ENCODE measurements at regions not wholly inside any gene's neighbourhood (a gene's known extent, or its start where the extent isn't known, plus 50 kb on each side); places are given as distances from the start of the nearest gene placed in this dataset.

DNA sequence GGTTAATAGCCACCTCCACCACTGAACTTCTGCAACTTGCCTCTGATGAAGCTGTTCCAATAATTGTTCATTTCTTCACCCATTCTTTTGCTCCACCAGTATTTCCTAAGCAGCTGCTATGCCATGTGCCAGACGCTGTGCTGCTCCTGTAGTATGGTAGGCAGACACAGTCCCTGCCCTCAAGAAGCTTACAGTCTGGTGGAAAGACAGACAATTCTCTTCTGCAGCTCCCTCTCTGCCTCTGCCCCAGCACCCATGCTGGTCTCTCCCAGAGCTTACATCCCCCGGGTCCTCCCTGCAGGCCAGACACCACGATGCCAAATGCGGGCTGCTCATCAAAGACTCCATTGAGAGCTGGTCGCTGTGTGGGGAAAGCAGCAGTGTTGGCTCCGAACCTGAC lies 111.6 kb upstream of the ESRRB start:
- TF ChIP-seq, protein P1, sequence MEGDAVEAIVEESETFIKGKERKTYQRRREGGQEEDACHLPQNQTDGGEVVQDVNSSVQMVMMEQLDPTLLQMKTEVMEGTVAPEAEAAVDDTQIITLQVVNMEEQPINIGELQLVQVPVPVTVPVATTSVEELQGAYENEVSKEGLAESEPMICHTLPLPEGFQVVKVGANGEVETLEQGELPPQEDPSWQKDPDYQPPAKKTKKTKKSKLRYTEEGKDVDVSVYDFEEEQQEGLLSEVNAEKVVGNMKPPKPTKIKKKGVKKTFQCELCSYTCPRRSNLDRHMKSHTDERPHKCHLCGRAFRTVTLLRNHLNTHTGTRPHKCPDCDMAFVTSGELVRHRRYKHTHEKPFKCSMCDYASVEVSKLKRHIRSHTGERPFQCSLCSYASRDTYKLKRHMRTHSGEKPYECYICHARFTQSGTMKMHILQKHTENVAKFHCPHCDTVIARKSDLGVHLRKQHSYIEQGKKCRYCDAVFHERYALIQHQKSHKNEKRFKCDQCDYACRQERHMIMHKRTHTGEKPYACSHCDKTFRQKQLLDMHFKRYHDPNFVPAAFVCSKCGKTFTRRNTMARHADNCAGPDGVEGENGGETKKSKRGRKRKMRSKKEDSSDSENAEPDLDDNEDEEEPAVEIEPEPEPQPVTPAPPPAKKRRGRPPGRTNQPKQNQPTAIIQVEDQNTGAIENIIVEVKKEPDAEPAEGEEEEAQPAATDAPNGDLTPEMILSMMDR (IDR thresholded peaks at IDR 0.05; ENCODE audit: unreplicated experiment) = no peak
- no peak for DNase-seq (ENCODE audit: low spot score in 2 of 2, unreplicated experiment in 2 of 2)
- H3K27ac Mint-ChIP-seq = no peak overlapping the region
- no peaks in the 10 kb centered on the region for H3K4me1 Mint-ChIP-seq
- no peaks in the 10 kb centered on the region for H3K9me3 Mint-ChIP-seq
- peaks cover 39% of the 10 kb centered on the region for H3K27me3 Mint-ChIP-seq (ENCODE audit: low read depth)
- no peak overlapping the region for H3K4me3 Mint-ChIP-seq
- H3K36me3 Mint-ChIP-seq = no peaks in the 10 kb centered on the region

DNA sequence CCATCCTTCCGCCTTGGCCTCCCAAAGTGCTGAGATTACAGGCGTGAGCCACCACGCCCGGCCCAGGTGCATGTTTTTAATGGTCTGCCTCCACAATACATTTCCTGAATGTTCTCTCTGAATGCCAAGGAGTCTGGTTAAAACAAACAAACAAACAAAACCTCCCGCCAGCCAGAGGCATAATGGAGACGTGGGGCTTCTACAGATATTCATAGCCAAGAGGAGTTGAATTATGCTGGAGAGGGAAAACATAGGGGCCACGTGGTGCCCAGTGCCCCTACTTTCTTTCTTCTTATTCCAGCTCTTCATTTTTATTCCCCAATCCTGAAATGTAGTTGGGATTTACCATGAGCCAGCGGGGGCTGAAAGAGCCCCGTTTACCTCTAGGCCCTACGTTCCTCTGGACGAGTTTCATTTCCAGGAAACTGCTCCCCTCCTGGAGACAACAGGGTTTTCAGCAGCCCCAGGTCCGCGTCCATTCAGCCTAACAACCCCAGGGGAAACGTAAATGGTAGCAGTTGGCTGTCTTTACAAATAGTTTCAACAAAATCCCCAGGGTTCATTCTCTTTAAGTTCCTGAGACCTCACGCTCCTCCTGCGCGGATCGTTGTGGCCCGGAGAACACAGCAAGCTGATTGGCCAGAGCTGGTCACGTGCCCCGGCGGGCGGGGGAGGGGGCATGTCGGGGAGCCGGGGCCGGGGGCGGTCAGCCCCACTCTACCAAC lies 108.5 kb upstream of the ESRRB start:
- no peaks in the 10 kb centered on the region for H3K4me1 Mint-ChIP-seq
- TF ChIP-seq, protein P1 (IDR thresholded peaks at IDR 0.05; ENCODE audit: unreplicated experiment) = no peak
- peaks cover 63% of the 10 kb centered on the region for H3K27me3 Mint-ChIP-seq (ENCODE audit: low read depth)
- peak overlapping the region; percentile 58 for H3K4me3 Mint-ChIP-seq
- no peaks in the 10 kb centered on the region for H3K36me3 Mint-ChIP-seq
- H3K27ac Mint-ChIP-seq = no peak overlapping the region
- DNase-seq (ENCODE audit: low spot score in 2 of 2, unreplicated experiment in 2 of 2) = peak in 1 of 2 experiments; percentile 69
- H3K9me3 Mint-ChIP-seq = no peaks in the 10 kb centered on the region

DNA sequence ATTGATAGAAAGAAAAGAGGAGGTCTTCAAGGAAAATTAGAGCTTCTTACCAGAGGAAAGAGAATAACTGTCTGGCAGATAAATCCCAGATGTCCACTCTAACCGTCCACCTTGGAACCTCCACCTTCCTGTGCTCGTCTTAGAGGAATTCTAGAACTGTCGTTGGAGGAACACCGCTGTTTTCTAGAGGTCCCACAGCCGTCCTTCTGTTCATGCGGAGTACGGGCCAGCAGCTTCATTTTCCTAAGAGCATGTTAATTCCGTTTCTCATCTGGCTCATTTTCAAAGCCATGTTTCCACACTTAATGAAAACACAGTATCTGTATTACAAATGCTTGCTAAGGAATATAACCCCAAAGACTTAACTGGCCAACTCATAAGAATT lies 107.9 kb upstream of the ESRRB start:
- H3K4me3 Mint-ChIP-seq = peak overlapping the region; percentile 58
- H3K4me1 Mint-ChIP-seq = no peaks in the 10 kb centered on the region
- H3K27ac Mint-ChIP-seq = no peak overlapping the region
- TF ChIP-seq, protein P1 (IDR thresholded peaks at IDR 0.05; ENCODE audit: unreplicated experiment) = no peak
- no peaks in the 10 kb centered on the region for H3K9me3 Mint-ChIP-seq
- no peak for DNase-seq (ENCODE audit: low spot score in 2 of 2, unreplicated experiment in 2 of 2)
- no peaks in the 10 kb centered on the region for H3K36me3 Mint-ChIP-seq
- peaks cover 68% of the 10 kb centered on the region for H3K27me3 Mint-ChIP-seq (ENCODE audit: low read depth)

DNA sequence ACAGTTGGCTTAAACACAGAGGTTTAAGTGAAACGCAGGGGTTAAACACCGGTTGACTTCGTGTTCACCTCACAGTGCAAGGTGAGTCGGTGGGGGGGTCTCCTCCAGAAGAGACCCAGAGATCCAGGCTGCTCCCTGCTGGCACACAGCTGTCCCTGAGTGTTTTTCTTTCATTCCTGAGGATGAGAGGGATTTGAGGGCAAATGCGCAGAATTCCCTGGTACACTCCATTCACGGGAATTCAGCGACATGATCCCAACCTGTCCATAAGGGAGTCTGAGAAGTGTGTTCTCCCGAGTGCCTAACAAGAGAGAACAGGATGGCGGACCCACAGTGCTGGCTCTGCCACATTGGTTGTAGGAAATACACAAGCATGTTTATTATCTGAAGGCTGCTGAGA lies 107.2 kb upstream of the ESRRB start:
- no peaks in the 10 kb centered on the region for H3K4me1 Mint-ChIP-seq
- no peak for DNase-seq (ENCODE audit: low spot score in 2 of 2, unreplicated experiment in 2 of 2)

DNA sequence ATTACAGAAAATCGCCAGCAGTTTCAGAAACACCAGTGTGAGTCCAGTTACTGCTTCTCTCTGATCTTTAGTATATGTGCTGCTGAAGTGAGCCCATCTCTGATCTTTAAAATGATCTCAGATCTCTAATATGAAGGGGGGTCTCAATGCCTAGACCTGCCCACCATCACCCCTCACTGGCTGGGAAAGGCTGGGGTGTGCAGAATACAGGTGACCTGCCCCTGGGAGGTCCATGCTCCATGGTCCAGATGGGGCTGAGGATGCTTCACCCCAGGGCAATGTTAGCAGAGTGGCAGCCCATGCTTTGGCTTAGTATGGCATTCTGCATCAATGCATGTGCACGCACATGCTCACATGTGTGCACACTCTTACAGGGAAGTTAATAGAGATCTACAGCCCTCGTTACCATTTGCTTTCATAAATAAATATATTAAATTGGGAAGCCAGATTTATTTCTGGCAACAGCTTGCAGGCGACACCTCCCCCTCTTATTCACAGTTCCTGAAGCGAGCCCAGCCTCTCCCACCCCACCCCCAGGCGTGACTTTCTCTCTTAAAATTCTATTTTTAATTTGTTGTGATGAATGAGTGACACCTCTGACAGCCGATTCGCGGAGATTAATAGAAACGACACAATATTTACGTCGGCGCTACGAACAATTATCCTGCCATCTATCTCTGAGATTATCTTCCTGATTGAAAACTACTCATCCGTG lies 104.7 kb upstream of the ESRRB start:
- no peaks in the 10 kb centered on the region for H3K9me3 Mint-ChIP-seq
- no peak overlapping the region for H3K4me3 Mint-ChIP-seq
- TF ChIP-seq, protein P1 (IDR thresholded peaks at IDR 0.05; ENCODE audit: unreplicated experiment) = no peak
- no peaks in the 10 kb centered on the region for H3K36me3 Mint-ChIP-seq
- H3K27ac Mint-ChIP-seq = no peak overlapping the region
- no peaks in the 10 kb centered on the region for H3K4me1 Mint-ChIP-seq
- H3K27me3 Mint-ChIP-seq (ENCODE audit: low read depth) = peaks cover 56% of the 10 kb centered on the region
- DNase-seq (ENCODE audit: low spot score in 2 of 2, unreplicated experiment in 2 of 2) = no peak

More for the DNA sequence above, 107.2 kb upstream of the ESRRB start:
- no peak overlapping the region for H3K27ac Mint-ChIP-seq
- TF ChIP-seq, protein P1 (IDR thresholded peaks at IDR 0.05; ENCODE audit: unreplicated experiment) = no peak
- H3K9me3 Mint-ChIP-seq = no peaks in the 10 kb centered on the region
- peaks cover 69% of the 10 kb centered on the region for H3K27me3 Mint-ChIP-seq (ENCODE audit: low read depth)
- no peaks in the 10 kb centered on the region for H3K36me3 Mint-ChIP-seq
- no peak overlapping the region for H3K4me3 Mint-ChIP-seq

Data from mesothelial cell of epicardium (in vitro differentiated cells).